PFSK-1 (cell line): ENCODE measurements at regions not wholly inside any gene's neighbourhood (a gene's known extent, or its start where the extent isn't known, plus 50 kb on each side); places are given as distances from the start of the nearest gene placed in this dataset.

Experiments used
- POLR2AphosphoS5 ChIP-seq: IDR thresholded peaks from 2 replicates; pipeline ENCODE4 v1.6.1; 2012; ENCODE audit warnings: low read depth, mild to moderate bottlenecking, control low read depth, low read length, moderate library complexity
- REST ChIP-seq, 2 experiments: IDR thresholded peaks; 2 replicates each; pipeline versions ENCODE4 v1.6.1 to v1.8.0; 2011 to 2012; ENCODE audit warnings: low read depth in 2 of 2, low read length in 2 of 2, control low read depth in 1 of 2, inconsistent platforms in 1 of 2, mild to moderate bottlenecking in 1 of 2, moderate library complexity in 1 of 2; ENCODE audit not compliant: insufficient read depth in 1 of 2
- SIN3A ChIP-seq: IDR thresholded peaks from 2 replicates; pipeline ENCODE4 v1.6.1; 2012; ENCODE audit warnings: mild to moderate bottlenecking, low read length, moderate library complexity, borderline replicate concordance; ENCODE audit not compliant: insufficient read depth
- TAF1 ChIP-seq: IDR thresholded peaks from 2 replicates; pipeline ENCODE4 v1.6.1; 2012; ENCODE audit warnings: low read length, control low read depth, borderline replicate concordance; ENCODE audit not compliant: insufficient read depth

DNA sequence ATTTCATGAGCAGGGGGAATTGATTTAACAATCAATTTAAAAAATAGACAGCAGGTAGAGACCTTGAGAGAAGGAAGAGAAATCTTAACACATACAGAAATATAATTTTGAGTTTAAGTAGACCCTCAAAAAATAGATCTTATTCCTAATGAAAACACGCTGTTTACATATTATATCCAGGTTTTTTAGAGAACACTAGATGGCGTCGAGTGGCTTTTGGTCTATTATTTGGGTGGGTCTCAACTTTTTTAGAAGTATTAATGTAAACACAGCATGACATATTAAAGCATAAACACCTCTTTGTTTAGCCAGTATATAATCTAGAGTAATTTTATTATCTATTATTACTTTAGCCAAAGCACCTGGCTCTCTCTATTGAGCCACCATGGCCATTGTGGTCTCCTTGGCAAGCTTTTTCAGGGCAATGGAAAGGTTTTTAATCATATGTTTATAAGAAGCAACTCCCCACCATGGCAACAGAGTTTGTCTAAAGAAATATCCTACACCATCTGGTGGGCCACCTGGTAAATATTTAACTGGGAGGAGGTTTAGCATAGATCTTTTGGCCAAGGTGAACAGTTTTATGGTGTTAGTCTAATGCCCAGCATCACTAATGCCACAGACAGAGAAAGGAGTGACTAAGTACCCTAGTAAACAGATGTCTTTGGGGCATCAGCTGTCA, 59.7 kb upstream of the PRSS1 start:
- TF ChIP-seq POLR2AphosphoS5 = no peak
- no peak for TF ChIP-seq SIN3A
- TF ChIP-seq TAF1 = no peak
- TF ChIP-seq REST (IDR thresholded peaks at IDR 0.05; ENCODE audit: insufficient read depth in 1 of 2, low read depth in 2 of 2, low read length in 2 of 2) = no peak
